ENCODE measurements at regions not wholly inside any gene's neighbourhood (a gene's known extent, or its start where the extent isn't known, plus 50 kb on each side); places are given as distances from the start of the nearest gene placed in this dataset.

GRCh38 chr5:8729437-8729836 lies 816.4 kb downstream of the SEMA5A start:
- H3K27me3 ChIP-seq (replicated peaks in 1 of 4; ENCODE audit: control insufficient read depth in 3 of 4, extremely low read depth in 1 of 4, insufficient read depth in 3 of 4, low read length in 3 of 4), result no peaks in the 10 kb centered on the region
- H3K18ac ChIP-seq (ENCODE audit: extremely low read depth, low read length), result no peak overlapping the region
- H3K23ac ChIP-seq (ENCODE audit: insufficient read length), result no peak overlapping the region
- H2BK20ac ChIP-seq (ENCODE audit: low read length), result no peak overlapping the region
- H3K4me1 ChIP-seq (replicated peaks in 1 of 4; ENCODE audit: control insufficient read depth in 3 of 4, insufficient read depth in 4 of 4, low read length in 3 of 4), result no peaks in the 10 kb centered on the region
- no peak overlapping the region for H2BK120ac ChIP-seq (replicated peaks; ENCODE audit: low read depth, low read length)
- no peaks in the 10 kb centered on the region for H4K20me1 ChIP-seq (replicated peaks in 1 of 2; ENCODE audit: control insufficient read depth in 1 of 2, insufficient read depth in 2 of 2, low read length in 2 of 2)
- H2BK12ac ChIP-seq (ENCODE audit: low read depth, low read length), result no peak overlapping the region
- H3K9me3 ChIP-seq (ENCODE audit: insufficient read depth in 2 of 2, low read depth in 1 of 2, low read length in 1 of 2), result peaks cover 14% of the 10 kb centered on the region in 2 experiments
- H2AK5ac ChIP-seq (ENCODE audit: low read depth, low read length), result no peak overlapping the region
- ChIA-PET CTCF (ENCODE audit: partially characterized antibody) (no interaction called here), POLR2A (ENCODE audit: partially characterized antibody) (no interaction called here)
- H3K27ac ChIP-seq (ENCODE audit: low read depth, low read length), result no peak overlapping the region
- WGBS, 2 experiments (ENCODE audit: extremely low coverage in 1 of 2, insufficient coverage in 1 of 2, insufficient read length in 1 of 2, insufficient replicate concordance in 2 of 2, low coverage in 1 of 2, low lambda C conversion rate in 2 of 2, missing lambda C conversion rate in 1 of 2), result 79% methylated on average over 1 of the region's 1 CpG; no CpG with 5 or more reads in 1 of the 2 experiments
- H2BK15ac ChIP-seq (ENCODE audit: low read length), result no peak overlapping the region
- DNase-seq (ENCODE audit: low read depth in 1 of 2, low spot score in 2 of 2), result no peak
- no peaks in the 10 kb centered on the region for H3K23me2 ChIP-seq (ENCODE audit: low read depth, low read length)
- H4K91ac ChIP-seq (replicated peaks; ENCODE audit: insufficient read length, low read length), result no peak overlapping the region
- no peak for FAIRE-seq
- H4K5ac ChIP-seq (ENCODE audit: insufficient read length, low read depth, low read length), result no peak overlapping the region
- H3K14ac ChIP-seq (ENCODE audit: insufficient read length), result no peak overlapping the region
- no peaks in the 10 kb centered on the region for H3K79me2 ChIP-seq (ENCODE audit: control insufficient read depth in 1 of 2, insufficient read depth in 2 of 2, low read length in 2 of 2)
- no peak overlapping the region for H3K4ac ChIP-seq (replicated peaks; ENCODE audit: insufficient read length, low read depth, low read length)
- H2AFZ ChIP-seq (ENCODE audit: low read length), result no peak overlapping the region
- no peak overlapping the region for H3K56ac ChIP-seq (replicated peaks; ENCODE audit: insufficient read length, low read depth, low read length)
- H3K79me1 ChIP-seq (ENCODE audit: low read depth, low read length), result no peaks in the 10 kb centered on the region
- no peak overlapping the region for H3K4me3 ChIP-seq (ENCODE audit: extremely low read depth in 1 of 4, insufficient read depth in 2 of 4, low read depth in 3 of 4, low read length in 4 of 4)
- H3K9ac ChIP-seq (replicated peaks in 1 of 4; ENCODE audit: extremely low read depth in 1 of 4, low read depth in 3 of 4, low read length in 3 of 4), result no peak overlapping the region
- TF ChIP-seq ASH2L (IDR thresholded peaks at IDR 0.05; ENCODE audit: low read length), result no peak
- no peak for TF ChIP-seq CHD2 (IDR thresholded peaks at IDR 0.05; ENCODE audit: low read length)
- TF ChIP-seq CBX5 (IDR thresholded peaks at IDR 0.05; ENCODE audit: low read depth, low read length), result no peak
- TF ChIP-seq JUND (IDR thresholded peaks at IDR 0.05; ENCODE audit: low read length), result no peak
- no peak for TF ChIP-seq MAX (IDR thresholded peaks at IDR 0.05)
- no peaks in the 10 kb centered on the region for H3K36me3 ChIP-seq (ENCODE audit: control insufficient read depth in 2 of 4, insufficient read depth in 4 of 4, low read length in 3 of 4)
- H4K8ac ChIP-seq (ENCODE audit: extremely low read depth, insufficient read depth, low read length), result no peak overlapping the region
- no peak overlapping the region for H2BK5ac ChIP-seq (ENCODE audit: low read depth, low read length)
- no peak overlapping the region for H3K4me2 ChIP-seq (ENCODE audit: insufficient read depth in 1 of 2, low read depth in 2 of 2, low read length in 2 of 2)

Measured in H1 (cell line).